BE2C (cell line): ENCODE measurements at regions not wholly inside any gene's neighbourhood (a gene's known extent, or its start where the extent isn't known, plus 50 kb on each side); places are given as distances from the start of the nearest gene placed in this dataset.

Experiments
- DNase-seq: peaks from one replicate; pipeline ENCODE4 v3.0.0-alpha.2; 2020
- H3K27me3 ChIP-seq: fragments of 250-450 bp; sonication (Bioruptor Pico); 2 replicates; pipeline ENCODE4 v1.5.1; 2020; ENCODE audit warnings: mild to moderate bottlenecking
- H3K36me3 ChIP-seq: fragments of 250-450 bp; sonication (Bioruptor Pico); 2 replicates; pipeline ENCODE4 v1.5.1; 2020; ENCODE audit warnings: mild to moderate bottlenecking
- H3K4me1 ChIP-seq: fragments of 250-450 bp; sonication (Bioruptor Pico); 2 replicates; pipeline ENCODE4 v1.5.1; 2020
- H3K4me3 ChIP-seq: 2 replicates; pipeline ENCODE4 v1.5.1; 2011; ENCODE audit warnings: low read depth, low read length
- H3K9me3 ChIP-seq: fragments of 250-450 bp; sonication (Bioruptor Pico); 2 replicates; pipeline ENCODE4 v1.5.1; 2020
- TF ChIP-seq, protein P1 (sequence below): IDR thresholded peaks from 2 replicates; pipeline ENCODE4 v1.5.1; 2012; ENCODE audit warnings: mild to moderate bottlenecking, low read depth, low read length

DNA sequence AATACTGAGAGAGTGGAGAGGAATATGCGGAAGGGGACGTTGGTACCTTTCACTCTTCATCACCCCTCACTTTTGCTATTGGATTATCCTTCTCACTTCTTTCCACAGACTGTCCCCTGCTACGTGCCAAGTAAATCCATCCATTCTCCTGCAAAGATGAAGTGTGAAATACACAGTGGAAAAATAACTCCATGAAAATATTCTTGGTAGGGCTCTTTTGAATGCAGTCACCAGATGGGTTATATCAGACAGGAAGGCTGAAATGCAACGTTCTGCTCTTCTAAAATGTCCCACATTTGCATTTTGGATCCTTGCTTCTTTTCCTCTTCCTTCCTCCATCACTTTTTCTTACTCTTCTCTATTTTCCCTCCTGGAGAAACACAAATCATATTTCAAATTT, 510.3 kb upstream of the CLINT1 start:
- DNase-seq: no peak
- Histone ChIP-seq H3K4me3 (no peak overlapping the region), H3K9me3 (no peaks in the 10 kb centered on the region), H3K4me1 (peaks cover 7% of the 10 kb centered on the region), H3K27me3 (no peaks in the 10 kb centered on the region), H3K36me3 (no peaks in the 10 kb centered on the region)
- TF ChIP-seq, protein P1, sequence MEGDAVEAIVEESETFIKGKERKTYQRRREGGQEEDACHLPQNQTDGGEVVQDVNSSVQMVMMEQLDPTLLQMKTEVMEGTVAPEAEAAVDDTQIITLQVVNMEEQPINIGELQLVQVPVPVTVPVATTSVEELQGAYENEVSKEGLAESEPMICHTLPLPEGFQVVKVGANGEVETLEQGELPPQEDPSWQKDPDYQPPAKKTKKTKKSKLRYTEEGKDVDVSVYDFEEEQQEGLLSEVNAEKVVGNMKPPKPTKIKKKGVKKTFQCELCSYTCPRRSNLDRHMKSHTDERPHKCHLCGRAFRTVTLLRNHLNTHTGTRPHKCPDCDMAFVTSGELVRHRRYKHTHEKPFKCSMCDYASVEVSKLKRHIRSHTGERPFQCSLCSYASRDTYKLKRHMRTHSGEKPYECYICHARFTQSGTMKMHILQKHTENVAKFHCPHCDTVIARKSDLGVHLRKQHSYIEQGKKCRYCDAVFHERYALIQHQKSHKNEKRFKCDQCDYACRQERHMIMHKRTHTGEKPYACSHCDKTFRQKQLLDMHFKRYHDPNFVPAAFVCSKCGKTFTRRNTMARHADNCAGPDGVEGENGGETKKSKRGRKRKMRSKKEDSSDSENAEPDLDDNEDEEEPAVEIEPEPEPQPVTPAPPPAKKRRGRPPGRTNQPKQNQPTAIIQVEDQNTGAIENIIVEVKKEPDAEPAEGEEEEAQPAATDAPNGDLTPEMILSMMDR: no peak

DNA sequence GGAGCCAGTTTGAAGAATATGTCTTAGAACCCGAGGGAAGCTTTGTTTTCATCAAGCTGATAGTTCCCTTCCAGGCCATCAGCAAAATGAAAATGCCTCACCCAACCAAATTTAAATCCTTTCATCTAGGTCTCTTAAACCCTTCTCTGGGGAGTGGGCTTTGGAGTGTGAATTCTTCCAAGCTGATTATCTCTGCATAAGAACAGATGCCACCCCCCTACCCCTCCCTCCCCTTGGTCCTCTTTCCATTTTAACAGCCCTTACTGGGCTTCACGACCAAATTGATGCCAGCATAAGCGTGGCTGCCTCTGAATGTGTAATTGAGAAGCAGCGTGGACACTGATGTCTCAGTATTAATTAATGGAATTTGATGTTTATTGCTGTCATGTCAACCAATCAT, 509.7 kb upstream of the CLINT1 start:
- Histone ChIP-seq H3K4me3 (no peak overlapping the region), H3K4me1 (peaks cover 7% of the 10 kb centered on the region), H3K27me3 (no peaks in the 10 kb centered on the region), H3K9me3 (no peaks in the 10 kb centered on the region), H3K36me3 (no peaks in the 10 kb centered on the region)
- no peak for DNase-seq
- TF ChIP-seq, protein P1: no peak

DNA sequence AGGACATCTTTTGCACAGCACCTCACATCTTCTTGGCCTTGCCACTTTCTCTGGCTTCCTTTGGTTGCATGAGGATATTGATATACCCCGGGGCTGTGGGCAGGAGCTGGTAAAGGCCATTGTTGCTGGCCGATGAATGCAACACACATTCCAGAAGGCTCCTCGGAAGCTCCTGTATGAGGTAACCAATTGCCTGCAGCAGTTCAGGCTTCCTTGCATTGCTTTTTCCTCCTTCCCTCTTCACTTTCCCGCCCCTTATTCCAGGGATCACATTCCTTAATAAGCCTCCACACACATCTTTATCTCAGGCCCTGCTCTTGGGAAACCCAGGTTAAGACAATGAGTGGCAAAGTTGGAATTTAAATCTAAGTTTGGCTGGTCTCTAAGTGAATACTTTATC, 505.4 kb upstream of the CLINT1 start:
- Histone ChIP-seq H3K4me3 (no peak overlapping the region), H3K36me3 (no peaks in the 10 kb centered on the region), H3K9me3 (no peaks in the 10 kb centered on the region), H3K4me1 (peaks cover 7% of the 10 kb centered on the region), H3K27me3 (no peaks in the 10 kb centered on the region)
- TF ChIP-seq, protein P1: no peak
- no peak for DNase-seq

DNA sequence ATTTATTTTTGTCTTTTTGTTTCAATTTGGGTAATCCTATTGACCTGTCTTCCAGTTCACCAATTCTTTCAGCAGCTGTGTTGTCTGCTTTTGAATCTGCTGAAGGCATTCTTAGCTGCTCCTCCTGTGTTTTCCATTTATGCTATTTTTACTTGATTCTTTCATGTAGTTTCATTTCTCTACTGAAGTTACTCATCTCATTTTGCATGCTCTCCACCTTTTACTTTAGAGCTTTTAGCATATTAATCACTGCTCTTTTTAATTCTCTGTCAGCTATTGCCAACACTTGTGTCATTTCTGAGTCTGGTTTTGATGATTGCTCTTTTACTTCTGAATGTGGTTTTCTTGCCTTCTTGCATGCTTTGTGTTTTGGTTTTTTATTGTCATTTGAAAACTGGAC, 496.0 kb upstream of the CLINT1 start:
- no peaks in the 10 kb centered on the region for H3K36me3 ChIP-seq
- no peak overlapping the region for H3K4me3 ChIP-seq
- TF ChIP-seq, protein P1: no peak
- peaks cover 8% of the 10 kb centered on the region for H3K4me1 ChIP-seq
- no peaks in the 10 kb centered on the region for H3K9me3 ChIP-seq
- DNase-seq: no peak
- no peaks in the 10 kb centered on the region for H3K27me3 ChIP-seq

DNA sequence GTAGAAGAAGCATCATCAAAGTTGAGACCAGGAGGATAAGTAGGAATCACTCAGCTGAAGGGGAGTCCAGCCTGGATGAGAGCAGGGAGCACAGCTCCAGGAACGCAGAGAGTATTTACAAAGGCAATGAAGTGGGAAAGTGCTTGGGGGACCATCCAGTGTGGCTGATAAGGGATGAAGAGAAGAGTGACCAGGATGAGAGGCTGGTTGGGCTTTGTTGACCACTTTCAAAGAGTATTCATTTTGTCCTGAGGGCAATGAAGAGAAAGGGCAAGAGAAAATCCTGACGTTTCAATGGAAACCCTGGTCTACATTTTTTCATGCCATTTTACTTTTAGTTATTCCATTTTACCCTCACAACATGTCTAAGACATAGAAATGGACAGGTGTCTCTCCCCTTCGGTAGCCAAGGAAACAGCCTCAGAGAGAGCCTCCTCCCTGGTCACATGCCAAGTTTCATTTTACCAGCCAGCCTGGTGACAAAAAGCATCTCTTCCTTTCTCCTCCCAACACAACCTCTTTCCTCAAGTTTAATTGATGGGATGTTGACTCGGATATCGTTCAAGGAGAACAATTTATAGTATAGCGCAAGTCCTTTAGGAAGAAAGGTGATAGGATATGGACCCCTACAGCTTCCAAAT, 492.7 kb upstream of the CLINT1 start:
- Histone ChIP-seq H3K4me1 (peaks cover 17% of the 10 kb centered on the region), H3K36me3 (no peaks in the 10 kb centered on the region), H3K9me3 (no peaks in the 10 kb centered on the region), H3K4me3 (no peak overlapping the region), H3K27me3 (no peaks in the 10 kb centered on the region)
- DNase-seq: no peak
- TF ChIP-seq, protein P1: no peak

DNA sequence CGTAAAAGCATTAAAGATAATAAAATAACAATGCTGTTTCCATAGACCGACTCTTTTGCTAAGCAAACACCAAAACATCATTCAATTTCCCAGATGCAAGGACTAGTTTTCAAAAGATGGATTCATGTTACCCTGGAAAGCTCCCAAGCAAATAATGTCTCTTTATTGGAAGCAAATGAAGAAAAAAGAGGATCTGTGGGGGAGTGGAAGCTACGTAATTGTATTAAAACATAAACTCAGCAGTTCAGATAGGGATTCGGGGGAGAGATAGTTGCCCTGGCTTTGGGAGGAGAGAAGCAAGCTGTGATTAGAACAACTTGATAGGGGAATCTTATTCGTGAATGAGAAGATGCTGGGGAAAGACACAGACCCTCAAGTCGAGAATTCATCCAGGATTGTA, 491.0 kb upstream of the CLINT1 start:
- no peaks in the 10 kb centered on the region for H3K36me3 ChIP-seq
- TF ChIP-seq, protein P1: no peak
- no peak for DNase-seq

More for the DNA sequence above, 491.0 kb upstream of the CLINT1 start:
- Histone ChIP-seq H3K27me3 (no peaks in the 10 kb centered on the region), H3K4me1 (peaks cover 17% of the 10 kb centered on the region), H3K9me3 (no peaks in the 10 kb centered on the region), H3K4me3 (0 out of 2 replicates have a peak overlapping the region, but pooled peaks have one; percentile 3)
